SK-N-SH treated with all-trans-retinoic acid at 6 μM for 48 hours (cell line): ENCODE measurements at regions not wholly inside any gene's neighbourhood (a gene's known extent, or its start where the extent isn't known, plus 50 kb on each side); places are given as distances from the start of the nearest gene placed in this dataset.

Experiments used
- CSDC2 ChIP-seq: fragments of 250-450 bp; sonication (Bioruptor Pico); IDR thresholded peaks from 2 replicates; pipeline ENCODE4 v1.5.0; 2020; ENCODE audit warnings: mild to moderate bottlenecking, moderate library complexity
- ESRRG ChIP-seq: fragments of 250-450 bp; sonication (Bioruptor Pico); IDR thresholded peaks from 2 replicates; pipeline ENCODE4 v1.6.1; 2021; ENCODE audit warnings: mild to moderate bottlenecking
- GLIS3 ChIP-seq: fragments of 250-450 bp; sonication (Bioruptor Pico); IDR thresholded peaks from 2 replicates; pipeline ENCODE4 v1.5.0; 2020; ENCODE audit warnings: mild to moderate bottlenecking, moderate library complexity
- OSR1 ChIP-seq: fragments of 250-450 bp; sonication (Bioruptor Pico); IDR thresholded peaks from 2 replicates; pipeline ENCODE4 v1.8.0; 2022; ENCODE audit warnings: moderate library complexity, mild to moderate bottlenecking, inconsistent platforms
- PPARA ChIP-seq: fragments of 250-450 bp; sonication (Bioruptor Pico); IDR thresholded peaks from 2 replicates; pipeline ENCODE4 v1.5.0; 2020; ENCODE audit warnings: mild to moderate bottlenecking, borderline replicate concordance
- RARB ChIP-seq: fragments of 250-450 bp; sonication (Bioruptor Pico); IDR thresholded peaks from 2 replicates; pipeline ENCODE4 v1.8.0; 2021; ENCODE audit warnings: mild to moderate bottlenecking, moderate library complexity
- TCF4 ChIP-seq: fragments of 250-450 bp; sonication (Bioruptor Pico); IDR thresholded peaks from 2 replicates; pipeline ENCODE4 v1.8.0; 2021; ENCODE audit warnings: mild to moderate bottlenecking, moderate library complexity, borderline replicate concordance
- TOX ChIP-seq: fragments of 250-450 bp; sonication (Bioruptor Pico); IDR thresholded peaks from 2 replicates; pipeline ENCODE4 v1.8.0; 2021; ENCODE audit warnings: mild to moderate bottlenecking, moderate library complexity, borderline replicate concordance
- ZFP30 ChIP-seq: fragments of 450-650 bp; formaldehyde crosslinking; IDR thresholded peaks from 2 replicates; pipeline ENCODE4 v1.5.0; 2022; ENCODE audit warnings: mild to moderate bottlenecking, moderate library complexity
- ZNF565 ChIP-seq: fragments of 450-650 bp; formaldehyde crosslinking; conservative IDR thresholded peaks from 2 replicates; pipeline ENCODE4 v1.5.0; 2020; ENCODE audit warnings: low read depth, mild to moderate bottlenecking, moderate library complexity
- ZNF8 ChIP-seq: fragments of 450-650 bp; formaldehyde crosslinking; IDR thresholded peaks from 2 replicates; pipeline ENCODE4 v1.5.0; 2020; ENCODE audit warnings: mild to moderate bottlenecking, moderate library complexity
- TF ChIP-seq, protein P1 (sequence below): fragments of 250-450 bp; sonication (Bioruptor Pico); IDR thresholded peaks from 2 replicates; pipeline ENCODE4 v1.8.0; 2020; ENCODE audit warnings: mild to moderate bottlenecking, moderate library complexity, borderline replicate concordance

DNA sequence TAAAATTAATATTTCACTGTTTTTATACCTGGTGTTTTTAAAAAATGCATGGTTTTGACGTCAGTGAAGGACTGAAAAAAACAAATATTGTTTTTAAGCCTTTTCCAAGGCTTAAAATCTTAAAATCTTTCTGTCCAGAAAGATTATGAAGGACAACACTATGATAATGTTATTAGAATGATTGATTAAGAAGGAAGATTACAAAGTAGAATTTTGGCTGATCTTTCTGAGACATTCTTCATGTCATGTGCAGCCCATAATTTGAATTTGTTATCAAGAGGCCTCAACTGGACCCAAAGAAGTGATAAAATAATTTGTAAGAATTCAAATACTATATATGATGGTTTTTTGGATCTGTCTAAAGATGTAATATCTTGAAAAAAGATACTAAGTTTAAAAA is 584.4 kb upstream of the CXADR start:
- TF ChIP-seq, protein P1, sequence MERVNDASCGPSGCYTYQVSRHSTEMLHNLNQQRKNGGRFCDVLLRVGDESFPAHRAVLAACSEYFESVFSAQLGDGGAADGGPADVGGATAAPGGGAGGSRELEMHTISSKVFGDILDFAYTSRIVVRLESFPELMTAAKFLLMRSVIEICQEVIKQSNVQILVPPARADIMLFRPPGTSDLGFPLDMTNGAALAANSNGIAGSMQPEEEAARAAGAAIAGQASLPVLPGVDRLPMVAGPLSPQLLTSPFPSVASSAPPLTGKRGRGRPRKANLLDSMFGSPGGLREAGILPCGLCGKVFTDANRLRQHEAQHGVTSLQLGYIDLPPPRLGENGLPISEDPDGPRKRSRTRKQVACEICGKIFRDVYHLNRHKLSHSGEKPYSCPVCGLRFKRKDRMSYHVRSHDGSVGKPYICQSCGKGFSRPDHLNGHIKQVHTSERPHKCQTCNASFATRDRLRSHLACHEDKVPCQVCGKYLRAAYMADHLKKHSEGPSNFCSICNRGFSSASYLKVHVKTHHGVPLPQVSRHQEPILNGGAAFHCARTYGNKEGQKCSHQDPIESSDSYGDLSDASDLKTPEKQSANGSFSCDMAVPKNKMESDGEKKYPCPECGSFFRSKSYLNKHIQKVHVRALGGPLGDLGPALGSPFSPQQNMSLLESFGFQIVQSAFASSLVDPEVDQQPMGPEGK (CRISPR knock-in tag), result no peak
- no peak for TF ChIP-seq PPARA (CRISPR knock-in tag)
- no peak for TF ChIP-seq CSDC2 (CRISPR knock-in tag)
- no peak for TF ChIP-seq RARB (CRISPR knock-in tag)
- no peak for TF ChIP-seq ZNF8 (CRISPR knock-in tag)
- no peak for TF ChIP-seq ZNF565 (CRISPR knock-in tag)
- no peak for TF ChIP-seq ZFP30
- no peak for TF ChIP-seq OSR1
- no peak for TF ChIP-seq TOX (CRISPR knock-in tag)
- no peak for TF ChIP-seq TCF4 (CRISPR knock-in tag)
- TF ChIP-seq GLIS3 (CRISPR knock-in tag), result no peak
- TF ChIP-seq ESRRG (CRISPR knock-in tag), result no peak
